ENCODE measurements at regions not wholly inside any gene's neighbourhood (a gene's known extent, or its start where the extent isn't known, plus 50 kb on each side); places are given as distances from the start of the nearest gene placed in this dataset.
"Not testable (repeated sequence)": the region's sequence is repeated elsewhere in the genome, so short reads cannot be mapped to it uniquely, and the experiment has no call there.

DNA sequence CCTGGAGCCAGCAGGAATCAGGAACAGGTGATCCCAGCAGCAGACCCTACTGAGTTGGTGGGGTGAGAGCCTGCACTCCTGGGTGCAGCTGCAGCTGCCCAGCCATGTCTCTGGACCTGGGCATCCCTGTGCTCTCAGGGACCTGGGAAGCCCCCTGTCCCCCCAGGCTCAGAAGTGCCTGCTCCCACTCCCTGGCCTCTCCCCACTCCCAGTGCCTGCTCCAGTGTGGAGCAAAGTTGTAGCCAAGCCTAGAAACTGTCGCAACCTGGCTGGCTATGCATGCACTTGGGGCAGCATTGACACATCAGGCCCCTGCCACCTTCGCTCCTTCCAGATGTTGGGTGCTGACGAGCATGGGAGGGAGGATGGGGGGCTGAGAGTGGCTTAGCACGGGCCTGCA, 1124.7 kb upstream of the ACVR2A start:
- no peak for DNase-seq

GRCh38 chr2:146716591-146716990, 1128.2 kb upstream of the ACVR2A start:
- no peak for DNase-seq

DNA sequence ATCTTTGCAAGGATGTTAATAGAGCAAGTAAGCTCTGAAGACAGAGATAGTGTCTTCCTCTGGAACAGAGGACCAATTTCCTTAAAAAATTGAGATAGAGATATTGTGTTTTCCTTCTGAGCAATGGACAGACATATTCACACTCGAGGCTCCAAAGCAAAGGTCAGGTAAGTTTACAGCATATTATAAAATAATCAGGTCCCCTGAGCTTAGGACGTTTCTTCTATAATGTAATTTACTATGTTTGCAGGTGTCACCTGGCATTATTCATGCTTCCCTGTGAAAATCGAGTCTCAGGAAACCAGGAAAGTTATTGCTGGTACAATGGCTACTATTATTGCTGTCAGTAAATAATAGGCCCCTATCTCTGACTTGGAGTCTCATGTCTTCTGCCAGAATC, 1135.8 kb upstream of the ACVR2A start:
- no peak for DNase-seq

GRCh38 chr2:146701183-146701582, 1143.6 kb upstream of the ACVR2A start:
- no peak for DNase-seq

GRCh38 chr2:146697307-146697706, 1147.5 kb upstream of the ACVR2A start:
- no peak for DNase-seq

GRCh38 chr2:146696787-146697186, 1148.0 kb upstream of the ACVR2A start:
- DNase-seq: not testable (repeated sequence)

- no peak for DNase-seq
These were observed 1162.8 kb upstream of the ACVR2A start for GRCh38 chr2:146681991-146682390.

GRCh38 chr2:146678516-146678915, 1166.3 kb upstream of the ACVR2A start:
- no peak for DNase-seq

GRCh38 chr2:146677280-146677679, 1167.5 kb upstream of the ACVR2A start:
- DNase-seq: no peak

DNA sequence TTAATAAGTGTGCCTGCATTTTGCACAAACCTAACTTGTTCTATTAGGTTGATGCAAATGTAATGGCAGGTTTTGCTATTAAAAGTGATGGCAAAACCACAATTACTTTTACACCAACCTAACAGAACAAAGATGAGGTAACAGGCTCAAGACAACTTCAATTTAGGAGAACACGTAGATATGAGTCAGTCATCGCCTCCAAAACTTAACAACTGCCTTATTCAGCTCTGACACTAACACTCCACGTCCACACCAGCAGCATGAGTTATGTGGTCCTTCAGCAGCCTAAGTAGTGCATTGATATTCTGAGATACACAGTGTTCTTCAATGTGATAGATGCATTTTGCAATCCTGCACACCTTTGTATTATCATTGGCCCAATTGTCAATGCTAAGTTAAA, 1175.1 kb upstream of the ACVR2A start:
- no peak for DNase-seq

DNA sequence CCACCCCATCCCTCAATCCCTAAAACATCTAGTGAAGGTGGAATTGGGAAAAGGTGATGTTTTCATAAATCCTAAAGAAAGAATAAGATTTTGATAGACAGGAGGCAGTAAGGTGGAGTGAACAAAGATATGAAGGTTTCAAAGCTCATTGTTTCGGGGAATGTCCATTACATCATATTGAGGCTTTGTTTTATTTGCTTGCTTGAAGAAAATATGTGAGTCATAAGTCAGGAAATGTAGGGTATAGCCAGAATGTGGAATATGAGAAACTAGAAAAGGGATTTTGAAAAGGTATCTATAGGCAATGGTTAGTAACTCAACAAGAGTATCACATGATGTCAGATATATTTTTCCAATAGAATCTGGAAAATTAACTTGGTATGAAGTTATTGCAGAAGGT, 1178.5 kb upstream of the ACVR2A start:
- no peak for DNase-seq

DNA sequence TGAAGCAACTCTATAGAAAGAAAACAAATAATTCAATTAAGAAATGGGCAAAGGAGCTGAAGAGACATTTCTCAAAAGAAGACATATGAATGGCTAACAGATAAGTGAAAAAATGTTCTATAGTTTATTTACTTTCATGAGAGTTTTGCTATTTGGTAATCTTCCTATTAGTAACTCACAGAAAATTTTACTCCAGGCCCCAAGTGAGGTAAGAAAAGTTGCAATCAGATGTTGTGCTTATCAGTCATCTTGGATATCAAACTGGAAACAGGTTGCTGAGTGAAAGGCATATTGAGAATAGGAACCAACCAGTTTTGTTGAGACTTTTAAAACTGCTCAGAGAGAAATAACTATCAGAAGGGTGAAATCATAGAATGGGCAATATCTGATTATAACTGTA, 1179.0 kb upstream of the ACVR2A start:
- no peak for DNase-seq

DNA sequence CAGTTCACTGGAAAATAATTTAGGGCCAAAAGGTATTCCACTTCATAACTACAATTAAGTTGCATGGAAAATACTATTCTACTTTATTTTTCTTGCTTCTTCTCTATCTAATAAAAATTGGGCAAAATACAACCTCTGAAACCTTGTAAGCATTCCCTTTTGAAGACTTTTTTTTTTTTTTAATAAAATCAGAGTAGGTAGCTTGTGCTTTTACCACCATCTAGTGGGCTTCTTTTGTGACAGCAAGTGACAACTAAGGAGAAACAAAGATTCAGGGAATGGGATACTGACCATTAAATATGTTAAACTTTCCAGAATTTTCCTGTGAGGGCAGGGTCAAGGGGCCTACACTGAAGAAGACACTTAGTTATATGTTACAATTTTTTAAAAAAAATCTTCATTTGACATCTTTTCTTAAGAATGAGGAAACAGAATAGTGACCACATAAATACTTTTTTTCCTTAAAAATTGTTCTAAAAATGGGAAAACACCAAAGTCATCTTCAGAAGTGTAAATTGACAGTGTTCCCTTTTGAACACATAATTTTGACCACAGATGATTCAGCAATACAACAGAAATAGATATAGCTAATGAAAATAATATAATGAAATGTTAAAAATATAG, 1183.2 kb upstream of the ACVR2A start:
- no peak for DNase-seq

DNA sequence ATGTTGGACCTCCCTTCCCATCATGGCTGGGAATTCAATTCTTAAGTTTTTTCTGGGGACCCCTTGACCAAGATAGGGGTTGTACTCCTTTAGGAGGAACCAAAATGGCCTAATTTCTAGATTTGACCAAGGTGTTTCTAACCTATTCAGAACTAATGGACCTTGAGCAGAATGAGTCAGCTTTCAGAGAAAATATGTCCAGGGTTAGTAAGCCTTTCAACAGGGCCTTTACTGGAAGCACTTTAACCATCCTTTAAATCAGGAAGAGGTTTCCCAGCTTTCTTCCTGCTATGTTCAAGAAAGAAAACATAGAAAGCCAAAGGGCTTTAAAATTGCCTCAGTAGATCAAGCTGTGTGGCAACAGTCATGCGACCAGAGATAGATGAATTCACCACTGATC, 1184.9 kb upstream of the ACVR2A start:
- DNase-seq: no peak

DNA sequence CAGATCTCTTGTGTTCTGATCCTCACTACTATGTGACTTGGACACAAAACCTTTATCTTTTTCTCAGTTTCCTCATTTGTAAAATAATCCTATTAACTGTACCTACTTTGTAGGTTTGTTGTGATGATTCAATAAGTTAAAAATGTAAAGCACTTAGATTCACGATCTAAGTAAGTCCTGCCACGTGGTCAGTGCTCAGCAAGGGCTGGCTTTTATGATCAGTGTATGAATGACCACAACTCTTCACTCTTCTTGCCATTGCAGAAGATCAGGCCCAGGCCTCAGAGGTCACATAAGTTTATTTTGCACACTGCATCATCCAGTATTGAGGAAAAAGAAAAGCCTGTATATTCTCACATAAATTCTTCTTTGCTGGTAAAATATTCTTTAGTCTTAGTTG, 1192.5 kb upstream of the ACVR2A start:
- no peak for DNase-seq

DNA sequence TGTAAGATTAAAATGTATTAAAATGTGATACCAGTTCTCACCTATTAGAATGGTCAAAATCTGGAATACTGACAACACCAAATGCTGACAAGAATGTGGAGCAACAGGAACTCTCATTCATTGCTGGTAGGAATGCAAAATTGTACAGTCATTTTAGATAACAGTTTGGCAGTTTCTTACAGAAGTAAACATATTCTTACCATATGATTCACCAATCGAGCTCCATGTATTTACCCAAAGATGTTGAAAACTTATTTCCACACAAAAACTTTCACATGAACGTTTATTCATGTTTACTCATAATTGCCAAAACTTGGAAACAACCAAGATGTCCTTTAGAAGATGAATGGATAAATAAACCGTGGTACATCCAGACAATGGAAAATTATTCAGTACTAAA, 1193.5 kb upstream of the ACVR2A start:
- DNase-seq: no peak

GRCh38 chr2:146642066-146642465, 1202.8 kb upstream of the ACVR2A start:
- DNase-seq: no peak

DNA sequence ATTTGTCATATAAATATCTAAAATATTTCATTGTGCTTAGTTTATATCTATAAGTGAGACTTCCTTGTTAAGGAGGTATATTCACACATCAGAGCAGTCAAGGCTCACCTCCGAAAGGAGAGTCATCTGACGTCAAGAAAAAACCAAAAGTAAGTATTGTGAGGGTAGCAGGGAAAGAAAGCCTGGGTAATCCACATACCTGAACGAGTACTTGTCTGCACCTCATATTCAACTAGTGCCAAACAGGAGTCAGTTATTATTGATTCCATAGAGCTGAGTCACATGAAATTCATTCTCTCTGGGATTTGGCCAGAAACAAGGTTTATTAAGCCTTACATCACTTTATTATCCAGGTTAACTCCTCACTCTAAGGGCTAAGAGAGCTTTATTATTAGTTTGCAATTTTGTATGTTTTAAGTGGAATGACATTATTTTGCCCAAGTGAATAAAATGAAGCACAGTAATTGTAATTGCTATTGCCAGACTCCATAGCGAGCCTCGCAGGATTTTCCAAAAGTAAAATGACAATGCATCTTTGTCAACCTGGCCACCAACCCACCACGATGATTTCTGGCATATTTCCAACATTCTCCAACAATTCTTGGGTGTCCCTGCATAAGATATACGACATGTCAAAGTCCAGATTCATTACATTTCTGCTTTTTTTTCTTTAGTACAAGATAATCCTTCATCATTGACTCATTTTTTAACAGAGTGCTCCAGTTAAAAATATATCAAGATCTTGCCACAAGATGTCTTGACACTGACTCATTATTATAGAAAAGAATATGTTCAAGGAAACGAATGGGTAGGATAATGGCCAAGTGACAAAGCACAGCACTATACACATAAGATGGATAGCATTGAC, 1210.4 kb upstream of the ACVR2A start:
- DNase-seq: no peak

- no peak for DNase-seq
These were observed 1211.7 kb upstream of the ACVR2A start for GRCh38 chr2:146633159-146633558.

DNA sequence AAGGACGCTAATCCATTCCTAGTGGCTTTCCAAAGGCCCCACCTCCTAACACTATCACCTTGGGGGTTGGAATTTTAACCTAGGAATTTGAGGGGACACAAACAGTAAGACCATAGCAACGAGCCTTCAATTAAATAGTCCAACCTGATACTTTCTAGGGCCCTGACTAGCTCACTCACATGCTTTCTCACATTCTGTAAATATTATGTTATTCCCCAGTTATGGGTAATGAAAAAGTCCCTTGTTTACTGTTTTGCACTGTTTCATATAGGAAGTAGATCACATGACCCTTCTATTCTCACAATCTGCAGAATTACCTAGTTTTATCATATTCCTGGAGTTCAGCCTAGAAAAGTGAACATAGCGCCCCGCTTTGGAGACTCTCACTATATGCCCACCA, 1212.1 kb upstream of the ACVR2A start:
- DNase-seq: no peak

- no peak for DNase-seq
These were observed 1220.2 kb upstream of the ACVR2A start for GRCh38 chr2:146624430-146625160.

- no peak for DNase-seq
These were observed 1221.1 kb upstream of the ACVR2A start for GRCh38 chr2:146623771-146624170.

GRCh38 chr2:146621656-146622055, 1223.2 kb upstream of the ACVR2A start:
- no peak for DNase-seq

DNA sequence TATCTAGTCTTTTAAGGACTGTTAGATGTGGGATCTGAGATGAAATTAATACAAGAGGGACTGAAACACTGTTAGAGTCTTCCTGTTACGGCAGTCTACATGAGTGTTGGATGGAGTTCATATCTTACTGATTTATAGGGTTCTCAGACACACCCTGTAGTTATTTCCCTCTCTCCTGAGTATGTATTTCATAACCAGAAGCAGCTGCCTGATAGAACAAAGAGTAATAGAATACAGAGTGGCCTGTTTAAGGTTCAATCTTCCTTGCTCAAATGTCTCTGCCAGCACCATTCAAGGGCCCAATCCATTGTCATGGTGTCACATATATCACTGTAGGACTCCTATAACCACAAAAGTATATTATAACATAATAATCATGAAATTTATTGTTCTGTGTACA, 1229.1 kb upstream of the ACVR2A start:
- no peak for DNase-seq
